Esophagus squamous epithelium (tissue), 5 donors: ENCODE measurements at regions not wholly inside any gene's neighbourhood (a gene's known extent, or its start where the extent isn't known, plus 50 kb on each side); places are given as distances from the start of the nearest gene placed in this dataset.

Experiments
- DNase-seq: peaks from one replicate; lab custom pipeline; 2025; lab: John Stamatoyannopoulos, UW
- H3K27ac ChIP-seq, 4 donors: fragments of 200-600 bp; sonication (generic); one replicate each; pipeline ENCODE4 v1.5.1; 2016 to 2019; ENCODE audit warnings: mild to moderate bottlenecking in 1 of 4
- H3K27me3 ChIP-seq, 4 donors: fragments of 200-600 bp; sonication (generic); 1 replicate in 3 of 4; 2 replicates in 1 of 4; pipeline versions ENCODE4 v1.5.1 to v1.6.0; 2017 to 2021; ENCODE audit warnings: antibody characterized with exemption in 1 of 4
- H3K36me3 ChIP-seq, 3 donors: fragments of 200-600 bp; sonication (generic); one replicate each; pipeline ENCODE4 v1.5.1; 2016 to 2019
- H3K4me1 ChIP-seq, 3 donors: fragments of 200-600 bp; sonication (generic); one replicate each; pipeline ENCODE4 v1.5.1; 2017 to 2019
- H3K4me3 ChIP-seq, 4 donors: fragments of 200-600 bp; sonication (generic); 1 replicate in 3 of 4; 2 replicates in 1 of 4; pipeline ENCODE4 v1.5.1; 2016 to 2019; ENCODE audit warnings: mild to moderate bottlenecking in 2 of 4, moderate library complexity in 1 of 4
- H3K9me3 ChIP-seq, 3 donors: fragments of 200-600 bp; sonication (generic); one replicate each; pipeline ENCODE4 v1.5.1; 2016 to 2019
- CTCF ChIP-seq, 6 experiments: fragments of 450-650 bp in 4 of 6; fragments of 200-600 bp in 2 of 6; sonication (generic) in 2 of 6; IDR thresholded peaks; one replicate each; pipeline ENCODE4 v1.5.1; 2016 to 2019; ENCODE audit warnings: antibody characterized with exemption in 6 of 6, mild to moderate bottlenecking in 4 of 6, moderate library complexity in 4 of 6
- POLR2A ChIP-seq, 4 donors: fragments of 450-650 bp; IDR thresholded peaks; one replicate each; pipeline ENCODE4 v1.6.1; 2017; ENCODE audit warnings: antibody characterized with exemption in 4 of 4, mild to moderate bottlenecking in 4 of 4, moderate library complexity in 3 of 4
- WGBS, 2 donors: methylation state at CpG; one replicate each; pipeline ENCODE4 v1.1.5; 2018; 5-methylcytosine and 5-hydroxymethylcytosine counted together
- intact Hi-C: fragments of 100-400 bp; cut with DNase I; formaldehyde crosslinking; loops from one replicate; pipeline ENCODE4 v1.15.0; 2022
- donor health status: DM: yes; HTN: yes; CAD: no.

GRCh38 chrX:42273387-42273786, 350.0 kb upstream of the CASK start:
- TF ChIP-seq POLR2A (IDR thresholded peaks at IDR 0.05) (no peak), CTCF (IDR thresholded peaks at IDR 0.05) (no peak)
- DNase-seq, result no peak
- 64 to 81% methylated on average over 4 of the region's 4 CpGs for WGBS, 2 donors
- intact Hi-C loops, result no loop called here
- Histone ChIP-seq H3K4me1 (no peaks in the 10 kb centered on the region), H3K27ac (no peak overlapping the region), H3K36me3 (no peaks in the 10 kb centered on the region), H3K9me3 (no peaks in the 10 kb centered on the region), H3K27me3 (no peaks in the 10 kb centered on the region), H3K4me3 (no peak overlapping the region)

GRCh38 chrX:42269186-42269585, 345.8 kb upstream of the CASK start:
- intact Hi-C loops, result no loop called here
- no peak for DNase-seq
- Histone ChIP-seq H3K36me3 (no peaks in the 10 kb centered on the region), H3K9me3 (no peaks in the 10 kb centered on the region), H3K4me1 (no peaks in the 10 kb centered on the region), H3K27me3 (no peaks in the 10 kb centered on the region), H3K27ac (no peak overlapping the region), H3K4me3 (no peak overlapping the region)
- 42 to 63% methylated on average over 2 of the region's 2 CpGs for WGBS, 2 donors
- no peak for TF ChIP-seq CTCF (IDR thresholded peaks at IDR 0.05)

GRCh38 chrX:42260854-42261253, 337.5 kb upstream of the CASK start:
- no peak for TF ChIP-seq POLR2A (IDR thresholded peaks at IDR 0.05)
- Histone ChIP-seq H3K4me1 (no peaks in the 10 kb centered on the region), H3K27me3 (no peaks in the 10 kb centered on the region), H3K4me3 (no peak overlapping the region), H3K27ac (no peak overlapping the region), H3K9me3 (peaks cover 0 to 8% (median 0%) of the 10 kb centered on the region in 3 donors), H3K36me3 (no peaks in the 10 kb centered on the region)
- DNase-seq, result no peak
- 43 to 100% methylated on average over 1 of the region's 1 CpG for WGBS, 2 donors
- intact Hi-C loops, result no loop called here

- TF ChIP-seq POLR2A (IDR thresholded peaks at IDR 0.05), result no peak
- TF ChIP-seq CTCF (IDR thresholded peaks at IDR 0.05), result no peak
- intact Hi-C loops, result no loop called here
- WGBS, 2 donors, result 47 to 52% methylated on average over 4 of the region's 4 CpGs
- H3K4me1 ChIP-seq, result peaks cover 0 to 17% (median 5%) of the 10 kb centered on the region in 3 donors
- DNase-seq, result no peak
- H3K36me3 ChIP-seq, result no peaks in the 10 kb centered on the region
- no peaks in the 10 kb centered on the region for H3K9me3 ChIP-seq
- H3K27me3 ChIP-seq, result peaks cover 0 to 3% (median 0%) of the 10 kb centered on the region in 4 donors
- no peak overlapping the region for H3K27ac ChIP-seq
- H3K4me3 ChIP-seq, result no peak overlapping the region
Observed at GRCh38 chrX:42248226-42248625, 324.9 kb upstream of the CASK start.

GRCh38 chrX:42247241-42247640, 323.9 kb upstream of the CASK start:
- Histone ChIP-seq H3K27ac (peak overlapping the region in 2 of 4 donors; percentile 41 to 44), H3K4me3 (peak overlapping the region in 3 of 4 donors; percentile 7 to 45 (median 20)), H3K27me3 (peaks cover 0 to 3% (median 0%) of the 10 kb centered on the region in 4 donors), H3K9me3 (no peaks in the 10 kb centered on the region), H3K36me3 (no peaks in the 10 kb centered on the region), H3K4me1 (peaks cover 0 to 17% (median 5%) of the 10 kb centered on the region in 3 donors)
- TF ChIP-seq POLR2A (IDR thresholded peaks at IDR 0.05) (no peak), CTCF (IDR thresholded peaks at IDR 0.05) (no peak)
- 49% methylated on average over 6 of the region's 6 CpGs; no CpG with 5 or more reads in 1 of the 2 donors for WGBS, 2 donors
- intact Hi-C loops, result no loop called here
- DNase-seq, result no peak

- peak overlapping the region in 3 of 4 donors; percentile 7 to 45 (median 20) for H3K4me3 ChIP-seq
- DNase-seq, result no peak
Observed at GRCh38 chrX:42246814-42247213, 323.5 kb upstream of the CASK start.

More at GRCh38 chrX:42246814-42247213, 323.5 kb upstream of the CASK start:
- no peak for TF ChIP-seq CTCF (IDR thresholded peaks at IDR 0.05)
- TF ChIP-seq POLR2A (IDR thresholded peaks at IDR 0.05), result no peak
- WGBS, 2 donors, result 5 to 30% methylated on average over 2 to 7 of the region's 7 CpGs
- Histone ChIP-seq H3K27ac (peak overlapping the region in 2 of 4 donors; percentile 41 to 44), H3K36me3 (no peaks in the 10 kb centered on the region), H3K27me3 (peaks cover 0 to 3% (median 0%) of the 10 kb centered on the region in 4 donors), H3K4me1 (peaks cover 0 to 17% (median 5%) of the 10 kb centered on the region in 3 donors), H3K9me3 (no peaks in the 10 kb centered on the region)
- intact Hi-C loops, result no loop called here
